ENCODE measurements at regions not wholly inside any gene's neighbourhood (a gene's known extent, or its start where the extent isn't known, plus 50 kb on each side); places are given as distances from the start of the nearest gene placed in this dataset.

GRCh38 chr6:170082531-170083187 is 208.2 kb downstream of the DLL1 start:
- Histone ChIP-seq H3K4me2 (ENCODE audit: low read length) (no peak overlapping the region), H3K27ac (ENCODE audit: low read depth, low read length) (no peak overlapping the region), H3K36me3 (ENCODE audit: control insufficient read depth, low read length) (no peaks in the 10 kb centered on the region), H3F3A (ENCODE audit: control insufficient read depth, insufficient read depth) (no peaks in the 10 kb centered on the region), H3K4me3 (ENCODE audit: low read length) (no peak overlapping the region), H3K9me2 (replicated peaks; ENCODE audit: control insufficient read depth, low read length) (no peaks in the 10 kb centered on the region), H3K79me2 (ENCODE audit: control insufficient read depth, low read length) (no peaks in the 10 kb centered on the region), H3K27me3 (ENCODE audit: control insufficient read depth, low read length) (no peaks in the 10 kb centered on the region), H4K20me1 (ENCODE audit: control insufficient read depth, insufficient read depth, low read depth, low read length) (no peaks in the 10 kb centered on the region), H3K4me1 (ENCODE audit: control insufficient read depth, low read length) (no peaks in the 10 kb centered on the region), H3K9me3 (ENCODE audit: control insufficient read depth, insufficient read depth, low read length) (no peaks in the 10 kb centered on the region)
- TF ChIP-seq CTCF (IDR thresholded peaks at IDR 0.05; ENCODE audit: low read depth, low read length, poor library complexity, severe bottlenecking) (no peak), EZH2phosphoT487 (IDR thresholded peaks at IDR 0.05; ENCODE audit: borderline replicate concordance, low read length) (no peak)

GRCh38 chr6:170082067-170082466 is 208.8 kb downstream of the DLL1 start:
- H3K27ac ChIP-seq (ENCODE audit: low read depth, low read length): no peak overlapping the region
- no peaks in the 10 kb centered on the region for H3K4me1 ChIP-seq (ENCODE audit: control insufficient read depth, low read length)
- no peaks in the 10 kb centered on the region for H3K27me3 ChIP-seq (ENCODE audit: control insufficient read depth, low read length)
- TF ChIP-seq CTCF (IDR thresholded peaks at IDR 0.05; ENCODE audit: low read depth, low read length, poor library complexity, severe bottlenecking) (no peak), EZH2phosphoT487 (IDR thresholded peaks at IDR 0.05; ENCODE audit: borderline replicate concordance, low read length) (no peak)
- H3K4me3 ChIP-seq (ENCODE audit: low read length): no peak overlapping the region
- no peaks in the 10 kb centered on the region for H3F3A ChIP-seq (ENCODE audit: control insufficient read depth, insufficient read depth)
- H3K9me3 ChIP-seq (ENCODE audit: control insufficient read depth, insufficient read depth, low read length): no peaks in the 10 kb centered on the region
- H3K79me2 ChIP-seq (ENCODE audit: control insufficient read depth, low read length): no peaks in the 10 kb centered on the region
- no peaks in the 10 kb centered on the region for H4K20me1 ChIP-seq (ENCODE audit: control insufficient read depth, insufficient read depth, low read depth, low read length)
- no peak overlapping the region for H3K4me2 ChIP-seq (ENCODE audit: low read length)
- no peaks in the 10 kb centered on the region for H3K9me2 ChIP-seq (replicated peaks; ENCODE audit: control insufficient read depth, low read length)
- H3K36me3 ChIP-seq (ENCODE audit: control insufficient read depth, low read length): no peaks in the 10 kb centered on the region

GRCh38 chr6:170081556-170081955 is 209.3 kb downstream of the DLL1 start:
- H3K79me2 ChIP-seq (ENCODE audit: control insufficient read depth, low read length): no peaks in the 10 kb centered on the region
- H3K4me3 ChIP-seq (ENCODE audit: low read length): no peak overlapping the region
- H3K4me1 ChIP-seq (ENCODE audit: control insufficient read depth, low read length): no peaks in the 10 kb centered on the region
- no peak for TF ChIP-seq EZH2phosphoT487 (IDR thresholded peaks at IDR 0.05; ENCODE audit: borderline replicate concordance, low read length)
- no peak for TF ChIP-seq CTCF (IDR thresholded peaks at IDR 0.05; ENCODE audit: low read depth, low read length, poor library complexity, severe bottlenecking)
- no peaks in the 10 kb centered on the region for H3F3A ChIP-seq (ENCODE audit: control insufficient read depth, insufficient read depth)
- H3K36me3 ChIP-seq (ENCODE audit: control insufficient read depth, low read length): no peaks in the 10 kb centered on the region
- H4K20me1 ChIP-seq (ENCODE audit: control insufficient read depth, insufficient read depth, low read depth, low read length): no peaks in the 10 kb centered on the region
- no peaks in the 10 kb centered on the region for H3K9me2 ChIP-seq (replicated peaks; ENCODE audit: control insufficient read depth, low read length)
- H3K27ac ChIP-seq (ENCODE audit: low read depth, low read length): no peak overlapping the region
- no peak overlapping the region for H3K4me2 ChIP-seq (ENCODE audit: low read length)
- H3K27me3 ChIP-seq (ENCODE audit: control insufficient read depth, low read length): no peaks in the 10 kb centered on the region
- H3K9me3 ChIP-seq (ENCODE audit: control insufficient read depth, insufficient read depth, low read length): no peaks in the 10 kb centered on the region
